ENCODE measurements at regions not wholly inside any gene's neighbourhood (a gene's known extent, or its start where the extent isn't known, plus 50 kb on each side); places are given as distances from the start of the nearest gene placed in this dataset.

- no peak for DNase-seq
Observed at GRCh38 chr15:69826819-69827175, 270.9 kb downstream of the TLE3 start.

- DNase-seq: no peak
Observed at GRCh38 chr15:69827751-69828150, 270.0 kb downstream of the TLE3 start.

DNA sequence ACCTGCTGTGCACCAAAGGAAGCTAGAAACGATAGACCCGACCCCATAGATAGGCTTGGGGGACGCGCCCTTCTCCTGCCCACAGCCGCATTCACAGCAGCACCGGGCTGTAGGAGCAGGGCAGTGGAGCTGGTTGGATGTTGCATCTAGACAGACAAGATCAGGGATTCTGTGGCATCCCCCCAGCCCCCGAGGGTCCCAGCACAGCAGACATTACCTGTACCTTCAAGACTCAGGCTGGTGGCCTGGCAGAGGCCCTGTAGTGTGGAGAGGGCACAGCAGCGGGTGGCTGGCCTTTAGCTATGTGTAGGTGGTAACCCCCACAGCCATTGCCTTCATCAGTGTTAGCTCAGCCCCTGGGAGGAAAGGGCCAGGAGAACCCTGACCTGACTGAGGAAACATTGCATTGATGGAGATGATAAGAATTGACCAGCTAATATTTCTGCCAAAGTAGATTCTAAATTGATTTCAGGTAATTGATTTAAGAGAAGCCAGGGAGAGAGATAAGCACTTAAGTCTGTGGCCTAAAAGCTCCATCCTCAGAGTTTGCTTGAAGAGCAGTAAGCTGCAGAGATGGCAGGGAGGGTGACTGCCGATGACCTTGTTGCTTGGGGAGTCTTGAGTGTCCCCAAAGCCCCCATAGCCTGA, 269.4 kb downstream of the TLE3 start:
- DNase-seq: no peak

- no peak for DNase-seq
Observed at GRCh38 chr15:69829974-69830373, 267.7 kb downstream of the TLE3 start.

- no peak for DNase-seq
Observed at GRCh38 chr15:69830430-69830829, 267.3 kb downstream of the TLE3 start.

GRCh38 chr15:69830876-69831275, 266.8 kb downstream of the TLE3 start:
- no peak for DNase-seq

DNA sequence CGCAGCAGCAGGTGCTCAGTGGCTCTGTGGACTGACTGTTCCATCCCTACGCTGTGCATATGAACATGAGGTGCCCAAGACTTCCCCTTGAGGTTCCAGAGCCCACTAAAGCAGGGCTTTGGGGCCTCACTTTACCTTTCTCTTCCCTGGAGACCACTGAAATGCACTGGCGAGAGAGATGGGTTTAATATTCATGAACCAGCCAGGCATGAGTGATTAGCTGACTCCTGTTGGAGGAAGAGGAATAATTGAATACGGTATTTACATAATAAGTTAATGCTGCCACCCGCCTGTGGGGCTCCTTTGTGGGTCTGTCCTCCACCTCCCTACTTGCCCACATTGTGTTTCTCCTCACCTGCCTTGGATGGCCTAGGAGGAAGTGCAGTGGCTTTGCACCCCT, 263.4 kb downstream of the TLE3 start:
- no peak for DNase-seq

GRCh38 chr15:69834761-69835160, 263.0 kb downstream of the TLE3 start:
- no peak for DNase-seq

DNA sequence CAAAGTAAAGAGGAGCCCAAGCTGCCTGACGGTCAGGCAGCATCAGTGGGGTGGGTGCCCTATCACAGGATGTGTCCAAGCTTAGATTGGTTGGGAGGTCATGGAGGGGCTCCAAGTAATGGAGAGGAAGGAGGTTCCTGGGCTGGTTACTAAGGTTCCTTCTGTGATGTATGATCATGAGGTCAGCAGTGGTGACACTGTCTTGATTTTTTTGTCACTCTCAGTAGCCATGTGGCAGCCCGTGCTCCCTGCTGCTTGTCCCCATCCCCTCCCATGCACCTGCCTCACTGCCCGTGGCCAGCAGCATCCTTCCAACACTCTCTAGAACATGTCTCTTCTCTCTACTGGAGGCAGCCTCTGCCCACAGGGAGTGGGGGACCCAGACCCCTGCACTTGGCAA, 261.7 kb downstream of the TLE3 start:
- no peak for DNase-seq

DNA sequence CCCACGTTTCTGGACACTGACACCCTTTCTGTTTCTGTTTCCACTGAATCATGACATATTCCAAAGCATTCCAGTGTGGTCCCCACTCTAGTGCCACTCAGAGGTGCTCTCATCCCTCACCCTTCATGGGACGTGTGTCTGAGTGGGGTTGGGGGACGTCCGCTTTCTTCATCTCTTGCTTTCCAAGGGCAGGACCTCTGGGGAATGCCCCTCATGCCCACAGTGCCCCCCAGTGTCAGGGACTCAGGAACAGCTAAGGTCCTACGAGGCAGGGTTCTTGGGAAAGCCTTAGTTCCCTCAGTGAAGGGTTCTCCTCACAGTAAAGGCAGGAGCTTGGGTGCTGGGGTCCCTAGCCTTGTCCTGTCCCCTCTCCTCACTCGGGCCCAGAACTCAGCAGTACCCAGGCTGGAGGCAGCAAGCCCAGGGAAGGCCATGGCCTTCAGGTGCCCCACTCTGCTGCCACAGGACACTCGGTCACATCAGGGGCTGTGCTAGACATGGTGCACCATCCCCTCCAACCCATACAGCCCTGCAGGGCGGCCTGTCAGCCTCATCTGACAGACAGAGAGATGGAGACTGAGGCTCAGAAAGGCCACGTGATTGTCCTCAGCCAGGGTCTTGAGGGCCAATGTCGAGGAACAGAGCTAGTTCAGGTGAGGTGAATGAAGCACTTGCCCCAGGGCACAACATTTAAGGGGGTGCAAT, 261.0 kb downstream of the TLE3 start:
- no peak for DNase-seq

- no peak for DNase-seq
Observed at GRCh38 chr15:69838338-69838737, 259.4 kb downstream of the TLE3 start.

GRCh38 chr15:69838994-69839393, 258.7 kb downstream of the TLE3 start:
- DNase-seq: no peak

DNA sequence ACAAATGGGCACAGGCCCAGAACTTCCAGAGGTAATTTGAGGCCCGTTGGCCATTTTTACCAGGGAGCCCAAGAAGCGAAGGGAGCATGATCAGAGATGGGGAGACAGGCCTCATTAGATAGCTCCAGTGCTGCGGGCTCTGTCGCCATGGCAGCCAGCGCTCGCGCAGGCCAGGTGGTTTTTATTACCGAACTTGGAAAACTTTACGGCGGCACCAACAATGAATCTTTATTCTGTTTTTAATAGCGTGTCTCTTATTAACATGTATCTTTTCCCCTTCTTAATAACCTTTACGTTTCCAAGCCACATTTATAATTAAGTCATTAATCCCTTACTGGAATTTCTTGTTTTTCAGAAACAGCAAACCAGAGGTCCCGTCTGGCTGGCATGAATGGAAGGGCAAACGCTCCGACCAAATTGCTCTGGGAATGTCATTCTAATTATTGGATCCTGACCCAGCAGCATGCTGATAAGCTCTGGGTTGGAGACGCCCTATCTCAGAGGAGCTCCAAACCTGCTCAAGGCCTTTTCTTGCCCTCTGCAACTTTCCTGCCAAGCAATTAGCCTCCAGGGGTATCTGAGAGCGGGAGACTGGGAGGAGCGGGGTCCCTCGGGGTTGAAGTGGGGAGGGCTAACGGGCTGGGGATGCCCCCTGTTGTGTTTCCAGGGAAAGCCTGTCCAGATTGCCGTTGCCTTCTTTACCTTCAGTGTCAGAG, 256.4 kb downstream of the TLE3 start:
- DNase-seq: no peak

DNA sequence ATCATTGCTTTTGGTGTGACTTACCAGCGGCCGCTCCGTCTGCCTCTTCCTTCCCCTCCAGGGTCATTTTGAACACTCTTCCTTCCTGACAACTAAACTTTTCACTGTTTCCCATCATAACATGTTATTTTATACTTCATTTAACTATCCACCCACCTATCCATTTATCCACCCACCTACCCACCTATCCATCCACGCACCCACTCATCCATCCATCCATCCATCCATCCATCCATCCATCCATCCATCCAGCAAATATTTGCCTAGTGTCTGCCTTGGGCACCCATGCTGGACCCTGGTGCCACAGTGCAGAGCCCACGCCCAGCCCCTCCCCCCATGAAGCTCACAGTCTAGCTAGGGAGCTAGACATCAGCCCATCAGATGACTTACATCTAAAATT, 254.9 kb downstream of the TLE3 start:
- DNase-seq: no peak

GRCh38 chr15:69843276-69843899, 254.3 kb downstream of the TLE3 start:
- DNase-seq: no peak

DNA sequence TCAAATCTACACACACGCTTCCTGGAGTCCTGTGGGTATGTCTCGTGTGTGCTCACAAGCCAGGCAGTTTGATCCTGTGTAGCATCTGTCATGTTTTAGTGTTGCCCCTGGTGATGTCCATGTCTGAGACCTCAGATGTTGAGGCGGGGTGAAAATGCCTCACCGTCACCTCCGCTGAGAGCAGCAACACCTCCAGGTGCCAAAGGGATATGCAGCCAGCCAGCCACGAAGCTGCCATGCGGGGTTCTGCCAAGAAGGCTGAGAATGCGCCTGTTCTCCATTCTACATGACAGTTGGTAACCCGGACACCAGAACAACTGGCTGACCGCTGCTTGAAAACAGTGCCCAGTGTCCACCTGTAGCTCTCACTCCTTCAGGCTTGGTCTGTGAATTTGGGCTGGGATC, 253.8 kb downstream of the TLE3 start:
- DNase-seq: no peak

GRCh38 chr15:69845159-69845558, 252.6 kb downstream of the TLE3 start:
- no peak for DNase-seq

- DNase-seq: no peak
Observed at GRCh38 chr15:69847625-69848024, 250.1 kb downstream of the TLE3 start.

DNA sequence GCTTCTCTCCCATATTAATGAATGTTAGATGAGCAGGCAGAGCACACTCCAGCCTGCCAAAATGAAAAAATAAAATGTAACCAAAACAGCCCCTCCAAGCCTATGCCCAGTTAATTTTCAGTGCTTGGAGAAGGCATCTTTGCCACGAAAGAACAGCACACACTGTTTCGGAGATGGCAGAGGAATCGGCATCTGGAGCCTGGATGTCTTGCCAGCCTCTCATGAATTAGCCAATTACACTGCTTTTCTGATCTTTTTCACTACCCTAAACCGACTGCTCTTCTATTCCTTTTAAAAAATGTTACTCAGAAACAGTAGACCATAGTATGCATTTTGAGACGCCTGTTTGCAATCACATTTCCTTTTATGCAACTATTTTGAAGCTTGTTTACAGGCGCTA, 249.6 kb downstream of the TLE3 start:
- DNase-seq: no peak

DNA sequence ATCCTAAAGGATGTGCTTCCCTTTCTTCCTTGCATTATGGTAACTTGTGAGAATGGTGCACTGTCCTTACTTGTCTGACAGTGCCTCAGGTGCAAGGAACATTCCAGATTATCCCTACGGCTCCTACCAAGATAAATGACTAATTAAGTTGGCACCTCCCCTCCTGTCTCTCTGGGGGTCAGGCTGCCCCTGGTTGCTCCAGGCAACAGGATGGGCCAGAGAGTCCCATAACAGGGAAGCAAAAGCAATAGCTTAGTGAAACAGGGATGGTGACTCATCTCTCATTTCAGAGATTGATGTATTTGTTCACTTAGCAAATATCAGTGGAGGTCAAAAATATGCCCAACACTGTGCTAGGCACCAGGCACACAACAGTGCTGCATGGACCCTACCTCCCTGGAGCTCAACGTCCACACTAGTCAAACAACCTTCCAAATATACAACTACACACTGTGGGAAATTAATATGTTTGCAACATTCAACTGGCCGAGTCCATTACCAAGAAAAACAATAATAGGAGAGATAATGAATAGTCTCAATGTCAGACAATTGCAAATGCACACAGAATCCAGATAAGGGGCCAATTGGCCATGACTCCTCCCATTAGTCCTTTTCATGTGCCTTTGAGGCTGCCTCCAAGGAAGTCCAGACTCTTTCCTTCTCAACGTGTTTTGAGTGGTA, 249.0 kb downstream of the TLE3 start:
- DNase-seq: no peak

DNA sequence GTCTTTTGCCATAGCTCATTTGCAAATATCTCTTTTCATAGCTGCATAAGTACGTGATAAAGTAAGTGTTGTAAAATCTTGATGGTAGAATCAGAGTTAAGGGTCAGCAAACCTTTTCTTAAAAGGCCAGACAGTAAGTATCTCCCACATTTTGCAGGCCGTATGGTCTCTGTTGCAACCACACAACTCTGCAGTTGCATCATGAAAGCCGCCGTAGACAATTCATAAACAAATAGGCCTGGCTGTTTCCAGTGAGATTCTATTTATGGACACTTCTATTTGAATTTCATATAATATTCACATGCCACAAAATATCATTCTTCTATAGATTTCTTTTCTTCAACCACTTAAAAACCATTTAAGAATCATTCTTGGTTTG, 248.5 kb downstream of the TLE3 start:
- DNase-seq: no peak

GRCh38 chr15:69852482-69852881, 245.2 kb downstream of the TLE3 start:
- no peak for DNase-seq

- no peak for DNase-seq
Observed at GRCh38 chr15:69852916-69853315, 244.8 kb downstream of the TLE3 start.
